ENCODE measurements at regions not wholly inside any gene's neighbourhood (a gene's known extent, or its start where the extent isn't known, plus 50 kb on each side); places are given as distances from the start of the nearest gene placed in this dataset.

GRCh38 chr5:1723957-1724821, 75.4 kb downstream of the MRPL36 start:
- no peak for TF ChIP-seq CTCF (IDR thresholded peaks at IDR 0.05; ENCODE audit: insufficient read depth, low read length, poor library complexity, severe bottlenecking)
- TF ChIP-seq EZH2phosphoT487 (conservative IDR thresholded peaks at IDR 0.05; ENCODE audit: low read length): no peak
